Activated naive CD4-positive, alpha-beta T cell treated with anti-CD3 and anti-CD28 coated beads for 36 hours (primary cell): ENCODE measurements at regions not wholly inside any gene's neighbourhood (a gene's known extent, or its start where the extent isn't known, plus 50 kb on each side); places are given as distances from the start of the nearest gene placed in this dataset.
"Not testable (repeated sequence)": the region's sequence is repeated elsewhere in the genome, so short reads cannot be mapped to it uniquely, and the experiment has no call there.

Experiments
- CTCF ChIA-PET: fragments of 350-600 bp; sonication (Branson Sonifier 250); formaldehyde crosslinking; loops from one replicate; lab custom pipeline; 2021; ENCODE audit warnings: antibody characterized with exemption; lab: Charles Lee
- DNase-seq: peaks from one replicate; pipeline ENCODE4 v3.0.0-alpha.2; 2020
- H3K27ac Mint-ChIP-seq: one replicate; pipeline ENCODE4 v1.8.0; 2021; ENCODE audit warnings: mild to moderate bottlenecking, mixed read lengths
- H3K27me3 Mint-ChIP-seq: one replicate; pipeline ENCODE4 v1.8.0; 2021; ENCODE audit warnings: low read depth, mixed read lengths
- H3K36me3 Mint-ChIP-seq: one replicate; pipeline ENCODE4 v1.8.0; 2021; ENCODE audit warnings: low read depth, mixed read lengths
- H3K4me1 Mint-ChIP-seq: one replicate; pipeline ENCODE4 v1.8.0; 2021; ENCODE audit warnings: low read depth, mixed read lengths
- H3K4me3 Mint-ChIP-seq: one replicate; pipeline ENCODE4 v1.8.0; 2021; ENCODE audit warnings: mild to moderate bottlenecking, moderate library complexity, mixed read lengths
- H3K9me3 Mint-ChIP-seq: one replicate; pipeline ENCODE4 v1.8.0; 2021; ENCODE audit warnings: mixed read lengths
- intact Hi-C: fragments of 100-400 bp; cut with micrococcal nuclease; formaldehyde crosslinking; loops from one replicate; pipeline ENCODE4 v1.15.1; 2023

GRCh38 chr5:90223756-90224155, 185.8 kb downstream of the CETN3 start:
- peaks cover 3% of the 10 kb centered on the region for H3K27me3 Mint-ChIP-seq
- CTCF ChIA-PET: no interaction called here
- no peak overlapping the region for H3K4me3 Mint-ChIP-seq
- intact Hi-C loops: no loop called here
- H3K4me1 Mint-ChIP-seq: no peaks in the 10 kb centered on the region
- DNase-seq: no peak
- no peak overlapping the region for H3K27ac Mint-ChIP-seq
- H3K36me3 Mint-ChIP-seq: no peaks in the 10 kb centered on the region
- H3K9me3 Mint-ChIP-seq: no peaks in the 10 kb centered on the region

GRCh38 chr5:90221951-90222350, 187.6 kb downstream of the CETN3 start:
- H3K36me3 Mint-ChIP-seq: no peaks in the 10 kb centered on the region
- intact Hi-C loops: no loop called here
- peaks cover 3% of the 10 kb centered on the region for H3K27me3 Mint-ChIP-seq
- DNase-seq: no peak
- CTCF ChIA-PET: interaction anchor here (0.7 kb wide), 1 partner anchor 1030 kb away, joined by 3 read pairs; no protein-coding TSS in a partner anchor
- no peak overlapping the region for H3K4me3 Mint-ChIP-seq
- H3K9me3 Mint-ChIP-seq: no peaks in the 10 kb centered on the region
- no peaks in the 10 kb centered on the region for H3K4me1 Mint-ChIP-seq
- H3K27ac Mint-ChIP-seq: no peak overlapping the region

GRCh38 chr5:90220554-90220953, 189.0 kb downstream of the CETN3 start:
- H3K27ac Mint-ChIP-seq: no peak overlapping the region
- H3K4me1 Mint-ChIP-seq: no peaks in the 10 kb centered on the region
- H3K9me3 Mint-ChIP-seq: no peaks in the 10 kb centered on the region
- H3K4me3 Mint-ChIP-seq: no peak overlapping the region
- DNase-seq: no peak
- H3K27me3 Mint-ChIP-seq: peaks cover 3% of the 10 kb centered on the region
- H3K36me3 Mint-ChIP-seq: no peaks in the 10 kb centered on the region
- intact Hi-C loops: no loop called here
- CTCF ChIA-PET: no interaction called here

- no peaks in the 10 kb centered on the region for H3K4me1 Mint-ChIP-seq
- no peak overlapping the region for H3K4me3 Mint-ChIP-seq
- H3K27ac Mint-ChIP-seq: no peak overlapping the region
- intact Hi-C loops: no loop called here
- CTCF ChIA-PET: no interaction called here
- H3K27me3 Mint-ChIP-seq: no peaks in the 10 kb centered on the region
- no peak for DNase-seq
- H3K36me3 Mint-ChIP-seq: no peaks in the 10 kb centered on the region
- H3K9me3 Mint-ChIP-seq: peaks cover 2% of the 10 kb centered on the region
Observed at GRCh38 chr5:90214991-90215390, 194.6 kb downstream of the CETN3 start.

- H3K27ac Mint-ChIP-seq, H3K4me1 Mint-ChIP-seq, H3K9me3 Mint-ChIP-seq, H3K27me3 Mint-ChIP-seq, H3K4me3 Mint-ChIP-seq, DNase-seq, CTCF ChIA-PET, intact Hi-C loops, H3K36me3 Mint-ChIP-seq: not testable (repeated sequence)
Observed at GRCh38 chr5:90208323-90208722, 201.2 kb downstream of the CETN3 start.

GRCh38 chr5:90201923-90202322, 207.6 kb downstream of the CETN3 start:
- intact Hi-C loops: no loop called here
- Mint-ChIP-seq H3K4me1 (no peaks in the 10 kb centered on the region), H3K27ac (no peak overlapping the region), H3K4me3 (no peak overlapping the region), H3K9me3 (peaks cover 5% of the 10 kb centered on the region), H3K36me3 (no peaks in the 10 kb centered on the region), H3K27me3 (no peaks in the 10 kb centered on the region)
- no peak for DNase-seq
- CTCF ChIA-PET: no interaction called here

GRCh38 chr5:90193185-90193822, 216.3 kb downstream of the CETN3 start:
- H3K27me3 Mint-ChIP-seq: no peaks in the 10 kb centered on the region
- H3K27ac Mint-ChIP-seq: no peak overlapping the region
- no peaks in the 10 kb centered on the region for H3K9me3 Mint-ChIP-seq
- intact Hi-C loops: no loop called here
- no peak overlapping the region for H3K4me3 Mint-ChIP-seq
- H3K4me1 Mint-ChIP-seq: no peaks in the 10 kb centered on the region
- no peak for DNase-seq
- H3K36me3 Mint-ChIP-seq: no peaks in the 10 kb centered on the region
- CTCF ChIA-PET: no interaction called here

- H3K27ac Mint-ChIP-seq: no peak overlapping the region
- intact Hi-C loops: no loop called here
- H3K4me1 Mint-ChIP-seq: no peaks in the 10 kb centered on the region
- no peak for DNase-seq
- no peak overlapping the region for H3K4me3 Mint-ChIP-seq
- H3K9me3 Mint-ChIP-seq: no peaks in the 10 kb centered on the region
- CTCF ChIA-PET: no interaction called here
- peaks cover 7% of the 10 kb centered on the region for H3K27me3 Mint-ChIP-seq
- H3K36me3 Mint-ChIP-seq: no peaks in the 10 kb centered on the region
Observed at GRCh38 chr5:90191352-90192045, 218.1 kb downstream of the CETN3 start.

- Mint-ChIP-seq H3K4me1 (no peaks in the 10 kb centered on the region), H3K27ac (no peak overlapping the region), H3K27me3 (peaks cover 7% of the 10 kb centered on the region), H3K36me3 (no peaks in the 10 kb centered on the region), H3K4me3 (no peak overlapping the region), H3K9me3 (no peaks in the 10 kb centered on the region)
- intact Hi-C loops: loop anchor here (1.0 kb wide), 1 partner anchor 1457 kb away; no protein-coding TSS in a partner anchor
- CTCF ChIA-PET: no interaction called here
- no peak for DNase-seq
Observed at GRCh38 chr5:90185897-90186468, 223.6 kb downstream of the CETN3 start.

- Mint-ChIP-seq H3K4me3 (no peak overlapping the region), H3K9me3 (no peaks in the 10 kb centered on the region), H3K27ac (no peak overlapping the region), H3K36me3 (no peaks in the 10 kb centered on the region), H3K27me3 (peaks cover 7% of the 10 kb centered on the region), H3K4me1 (no peaks in the 10 kb centered on the region)
- intact Hi-C loops: loop anchor here (1.0 kb wide), 1 partner anchor 1455 kb away; no protein-coding TSS in a partner anchor
- DNase-seq: no peak
- CTCF ChIA-PET: no interaction called here
Observed at GRCh38 chr5:90184764-90185163, 224.8 kb downstream of the CETN3 start.

GRCh38 chr5:90182726-90183125, 226.8 kb downstream of the CETN3 start:
- Mint-ChIP-seq H3K36me3 (no peaks in the 10 kb centered on the region), H3K4me3 (no peak overlapping the region), H3K27ac (no peak overlapping the region), H3K9me3 (no peaks in the 10 kb centered on the region), H3K27me3 (peaks cover 4% of the 10 kb centered on the region), H3K4me1 (no peaks in the 10 kb centered on the region)
- intact Hi-C loops: no loop called here
- CTCF ChIA-PET: no interaction called here
- DNase-seq: no peak

GRCh38 chr5:90174236-90174635, 235.3 kb downstream of the CETN3 start:
- Mint-ChIP-seq H3K9me3 (peaks cover 2% of the 10 kb centered on the region), H3K36me3 (no peaks in the 10 kb centered on the region), H3K27me3 (no peaks in the 10 kb centered on the region), H3K27ac (no peak overlapping the region), H3K4me3 (no peak overlapping the region), H3K4me1 (no peaks in the 10 kb centered on the region)
- DNase-seq: no peak
- CTCF ChIA-PET: no interaction called here
- intact Hi-C loops: no loop called here
